HG03521 (cell line): ENCODE measurements at regions not wholly inside any gene's neighbourhood (a gene's known extent, or its start where the extent isn't known, plus 50 kb on each side); places are given as distances from the start of the nearest gene placed in this dataset.

Experiments
- ATAC-seq: cut with Tn5 transposase; IDR thresholded peaks from one replicate; pipeline ENCODE4 v1.9.1; 2021; ENCODE audit warnings: mild to moderate bottlenecking, moderate library complexity; ENCODE audit not compliant: unreplicated experiment

DNA sequence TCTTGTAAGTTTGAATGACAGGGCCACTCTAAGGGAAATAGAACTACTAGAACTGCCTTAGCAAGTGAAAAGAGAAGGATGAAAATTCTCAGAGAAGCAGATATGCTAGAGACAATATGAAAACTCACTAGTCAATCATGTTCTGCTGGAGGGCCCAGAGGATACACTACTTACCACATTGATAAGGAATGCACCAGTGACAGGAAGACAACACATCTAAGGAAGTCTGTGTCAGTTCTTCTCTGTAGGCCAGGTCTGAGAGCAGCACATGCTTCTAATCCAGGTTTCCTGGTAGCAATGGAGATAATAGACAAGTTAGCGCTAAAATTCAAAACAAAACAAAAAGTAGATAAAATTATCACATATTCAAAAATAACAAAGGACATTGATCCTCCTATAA lies 235.2 kb upstream of the AKR1E2 start:
- ATAC-seq: no peak

DNA sequence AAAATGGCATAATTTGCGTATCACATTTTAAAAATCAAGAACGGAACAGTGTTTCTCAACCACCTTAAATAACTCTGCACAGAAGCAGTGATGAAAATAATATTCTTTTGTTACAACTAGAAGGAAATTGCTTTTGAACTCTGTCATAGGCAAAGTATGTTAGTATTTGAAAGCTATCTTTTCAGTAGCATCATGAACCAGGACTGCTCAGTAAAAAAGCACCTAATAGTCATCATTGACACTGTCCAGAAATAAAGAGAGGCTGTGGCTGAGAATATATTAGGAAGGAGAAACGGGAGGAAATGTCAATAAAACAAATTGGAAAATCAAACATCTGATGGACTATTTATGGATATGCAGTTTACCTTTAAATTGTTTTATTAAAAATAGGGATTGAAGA lies 237.2 kb upstream of the AKR1E2 start:
- no peak for ATAC-seq

DNA sequence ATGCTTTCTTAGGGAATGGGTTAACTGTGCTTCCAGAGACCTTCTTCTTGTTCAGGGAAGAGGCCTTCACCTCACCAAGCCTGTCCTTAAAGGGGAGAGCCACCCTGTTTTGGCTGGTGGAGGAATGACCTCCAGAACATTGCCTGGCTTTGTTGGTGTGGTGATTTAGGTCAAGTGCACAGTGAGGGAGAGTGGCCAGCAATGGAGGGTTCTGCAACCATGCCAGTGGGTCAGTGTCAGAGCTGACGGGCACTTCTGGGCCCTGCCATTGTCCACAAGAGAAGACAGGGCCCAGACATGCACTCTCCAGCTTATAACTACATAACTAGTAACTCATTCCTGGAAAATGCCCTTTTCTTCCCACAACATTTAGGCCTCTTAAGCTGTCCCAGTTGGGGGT lies 238.5 kb upstream of the AKR1E2 start:
- ATAC-seq: no peak

DNA sequence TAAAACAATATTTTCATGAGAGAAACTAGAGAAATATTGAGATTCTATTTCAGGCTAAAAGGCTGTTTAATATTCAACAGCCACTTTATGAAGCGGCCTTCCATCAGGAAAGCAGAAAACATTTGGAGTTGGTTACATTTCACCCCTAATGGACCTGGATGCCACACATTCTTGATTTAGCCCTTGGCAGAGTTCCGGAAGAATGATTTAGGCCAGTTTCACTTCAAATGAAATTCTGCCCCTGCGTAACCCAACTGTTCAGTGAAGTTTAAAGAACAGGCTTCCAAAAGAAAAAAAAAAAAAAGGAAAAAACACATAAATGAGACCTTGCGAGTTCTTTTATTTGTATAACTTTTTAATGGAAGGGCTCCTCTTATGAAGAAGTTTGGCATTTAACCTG lies 239.2 kb upstream of the AKR1E2 start:
- ATAC-seq: no peak

DNA sequence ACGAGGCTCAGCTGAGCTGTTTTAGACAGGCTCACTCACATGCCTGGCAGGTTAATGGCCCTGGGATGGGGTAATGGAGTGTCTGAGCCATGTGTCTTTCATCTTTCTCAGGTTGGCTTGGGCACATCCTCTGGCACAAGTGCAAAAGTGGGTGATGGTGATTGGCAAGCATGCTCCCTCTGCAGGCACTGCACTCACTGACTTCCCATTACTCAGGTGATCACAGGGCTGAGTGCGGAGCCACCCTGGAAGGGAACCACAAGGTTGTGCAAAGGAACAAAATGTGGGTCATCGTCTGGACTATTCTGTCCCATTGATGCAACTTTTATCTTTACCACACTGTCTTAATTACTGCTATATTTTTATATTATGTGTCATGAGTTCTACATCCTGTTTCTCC lies 244.1 kb upstream of the AKR1E2 start:
- no peak for ATAC-seq

DNA sequence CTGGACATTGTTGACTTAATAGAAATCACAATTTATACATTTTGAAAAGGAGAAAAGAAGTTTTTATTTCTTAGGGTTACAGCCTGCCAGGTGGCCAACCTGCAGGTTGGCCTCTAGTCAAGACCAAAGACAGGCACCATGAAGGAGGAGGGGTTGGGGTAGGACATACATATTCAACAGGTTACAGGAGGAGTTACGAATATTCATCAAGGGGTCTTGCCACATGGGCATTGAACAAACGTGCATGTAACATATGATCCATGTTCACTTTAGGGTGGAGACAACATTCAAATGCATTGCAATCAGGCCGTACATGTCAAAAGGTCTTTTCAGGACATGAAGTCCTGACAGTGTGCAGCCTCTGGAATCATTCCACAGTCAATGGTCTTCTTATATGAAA lies 246.2 kb upstream of the AKR1E2 start:
- no peak for ATAC-seq

DNA sequence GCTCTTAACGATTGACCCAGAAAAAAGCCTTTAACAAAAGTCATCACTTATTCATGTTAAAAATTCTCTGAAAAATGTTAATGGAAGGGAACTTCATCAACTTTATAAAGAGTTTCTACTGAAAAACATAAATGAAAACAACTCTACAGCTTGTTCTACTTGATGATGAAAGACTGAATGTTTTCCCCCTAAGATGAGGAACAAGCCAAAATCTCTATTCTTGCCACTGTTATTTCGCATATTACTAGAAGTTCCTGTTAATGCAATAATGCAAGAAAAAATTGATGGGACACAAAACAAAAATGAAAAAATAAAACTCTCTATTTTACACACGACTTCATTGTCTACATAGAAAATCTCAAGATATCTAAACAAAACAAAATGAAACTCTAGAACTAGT lies 249.8 kb upstream of the AKR1E2 start:
- no peak for ATAC-seq

DNA sequence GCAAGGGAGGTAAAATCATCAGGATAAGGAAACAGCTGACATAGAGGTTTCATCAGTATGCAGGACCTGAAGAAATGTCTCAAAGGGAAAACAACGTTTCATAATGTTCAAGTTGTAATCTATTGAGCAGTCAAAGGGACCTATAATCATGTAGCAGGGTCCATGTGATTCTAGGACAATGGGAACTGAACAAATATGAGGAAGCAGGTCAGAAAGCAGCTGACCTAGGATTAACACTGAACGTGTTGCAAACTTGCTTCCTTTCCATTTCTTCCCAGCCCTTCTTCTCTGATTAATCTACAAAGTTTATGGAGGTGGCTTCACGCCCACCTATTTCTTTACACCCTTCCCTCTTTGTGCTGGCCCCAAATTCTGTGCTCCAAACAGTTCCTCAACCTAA lies 256.9 kb upstream of the AKR1E2 start:
- ATAC-seq: no peak

DNA sequence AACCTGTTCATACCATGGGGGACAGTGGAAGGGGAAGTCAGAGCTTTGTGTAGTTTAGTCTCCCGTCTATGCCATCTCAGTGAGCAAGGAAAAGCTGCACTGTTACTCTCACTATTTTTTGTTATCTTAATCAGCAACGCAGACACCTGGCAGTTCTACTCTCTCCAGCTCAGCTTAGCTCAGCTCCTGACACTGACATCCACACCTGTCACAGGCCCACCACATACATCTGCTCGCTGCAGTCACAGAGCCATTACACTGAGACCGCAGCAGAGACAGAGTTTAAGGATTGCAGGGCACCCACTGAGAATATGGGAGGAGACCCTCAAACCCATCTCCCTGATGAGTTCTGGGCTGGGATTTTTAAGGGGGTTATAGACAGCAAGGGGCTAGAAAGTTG lies 257.3 kb upstream of the AKR1E2 start:
- no peak for ATAC-seq

DNA sequence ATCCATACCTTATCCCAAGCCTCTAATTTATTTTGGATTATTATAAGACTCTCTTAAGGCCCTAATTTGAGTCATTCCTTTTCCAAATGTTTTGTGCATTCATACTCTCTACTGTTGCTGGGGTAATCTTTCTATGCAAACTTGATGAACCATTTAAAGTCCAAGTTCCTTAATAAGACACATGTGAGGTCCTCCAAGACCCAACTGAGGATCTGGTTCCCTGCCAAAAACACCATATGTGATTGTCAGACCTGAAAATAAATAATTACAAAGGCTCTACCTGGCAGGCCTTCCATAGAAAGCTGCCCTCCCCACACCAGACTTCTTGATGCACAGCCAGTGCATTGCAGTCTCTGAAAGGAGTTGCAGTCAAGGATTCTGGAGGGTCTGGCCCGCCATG lies 257.9 kb upstream of the AKR1E2 start:
- no peak for ATAC-seq

DNA sequence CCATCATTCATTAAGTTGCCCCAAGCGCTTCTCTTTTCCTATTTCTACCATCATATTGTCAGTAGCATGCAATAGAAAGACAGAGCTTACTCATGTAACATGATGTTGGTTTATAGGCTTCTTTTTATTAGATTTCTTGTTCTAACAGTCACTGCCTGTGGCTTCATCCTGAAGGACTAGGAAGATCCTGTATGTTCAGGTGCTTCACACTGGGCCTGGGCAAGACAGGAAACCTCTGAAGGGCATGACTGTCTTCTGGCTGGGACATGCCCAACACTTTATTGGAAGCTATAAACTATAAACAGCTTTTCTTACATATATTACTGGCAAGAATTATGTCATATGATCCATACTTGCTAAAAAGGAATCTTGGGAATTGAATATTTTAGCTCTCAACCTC lies 258.4 kb upstream of the AKR1E2 start:
- no peak for ATAC-seq

DNA sequence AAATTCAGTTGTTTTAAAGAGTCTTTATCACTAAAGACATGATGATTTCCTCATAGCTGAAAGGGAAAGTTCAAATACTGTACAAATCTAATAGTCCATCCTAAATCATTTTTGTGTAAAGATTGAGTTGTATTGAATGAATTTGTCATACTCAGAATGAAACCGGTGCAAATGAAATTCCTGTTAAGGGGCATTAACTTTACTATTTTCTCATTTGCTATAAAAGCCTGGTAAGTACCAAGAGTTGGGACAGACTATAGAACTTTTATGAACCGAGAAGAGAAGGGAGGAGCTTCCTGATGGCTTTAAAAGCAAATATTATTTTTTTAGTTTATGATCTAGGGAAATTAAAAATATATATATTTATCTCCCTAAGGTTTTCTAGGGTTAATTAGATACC lies 260.0 kb upstream of the AKR1E2 start:
- ATAC-seq: no peak

DNA sequence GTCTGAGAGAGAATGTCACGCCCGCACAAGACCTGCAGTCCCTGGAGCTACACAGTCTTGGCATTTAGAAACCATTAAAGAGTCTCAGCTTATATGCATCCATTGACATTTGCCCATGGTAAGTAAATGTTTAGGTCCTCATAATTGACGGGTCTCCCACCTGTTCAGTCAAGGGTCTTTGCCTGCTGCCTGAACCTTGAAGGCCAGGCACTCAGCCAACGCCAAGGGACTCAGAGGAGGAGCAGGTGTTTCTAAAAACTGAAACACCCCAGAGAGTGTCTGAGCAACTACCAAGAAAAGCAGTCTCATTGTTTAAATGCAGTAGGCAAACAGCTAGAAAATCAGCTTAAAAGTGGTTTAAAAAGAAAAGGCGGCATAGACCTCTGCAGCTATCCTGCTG lies 264.7 kb upstream of the AKR1E2 start:
- no peak for ATAC-seq

DNA sequence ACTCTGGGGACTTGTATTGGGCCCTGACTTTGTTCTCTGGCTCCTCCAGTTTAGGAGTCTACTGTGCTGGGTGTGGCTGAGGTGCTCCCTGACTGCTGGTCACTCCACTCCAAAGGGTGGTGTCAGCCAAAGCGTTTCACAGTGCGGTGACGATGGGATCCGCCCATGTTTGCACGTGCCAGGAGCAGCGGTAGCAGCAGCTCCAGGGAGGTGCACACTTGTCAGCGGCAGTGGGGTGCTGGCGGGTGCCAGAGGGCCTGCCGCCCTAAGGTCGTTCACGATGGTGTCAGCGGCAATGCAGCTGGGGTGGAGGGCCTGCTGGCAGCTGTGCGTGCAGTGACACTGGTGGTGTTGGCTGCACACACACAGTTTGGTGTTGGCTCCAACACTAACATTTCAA lies 268.5 kb upstream of the AKR1E2 start:
- ATAC-seq: no peak

DNA sequence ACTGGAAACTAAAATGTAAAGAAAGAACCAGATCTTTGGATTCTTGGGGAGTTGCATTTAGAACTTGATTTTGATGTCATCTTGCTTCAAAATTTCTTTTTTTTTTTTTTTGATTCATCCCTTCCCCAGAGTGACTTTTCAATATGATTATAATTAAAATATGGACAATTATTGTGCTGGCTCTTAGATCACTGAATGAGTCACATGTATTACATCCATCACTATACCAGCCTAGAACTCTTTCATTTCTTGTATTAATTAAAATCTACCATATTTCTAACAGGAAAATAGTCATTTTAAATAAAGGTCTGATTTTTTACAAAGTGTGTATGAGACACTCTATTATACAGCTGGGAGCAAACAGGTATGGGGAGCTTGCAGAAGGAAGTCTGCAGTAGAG lies 269.5 kb upstream of the AKR1E2 start:
- ATAC-seq: no peak

DNA sequence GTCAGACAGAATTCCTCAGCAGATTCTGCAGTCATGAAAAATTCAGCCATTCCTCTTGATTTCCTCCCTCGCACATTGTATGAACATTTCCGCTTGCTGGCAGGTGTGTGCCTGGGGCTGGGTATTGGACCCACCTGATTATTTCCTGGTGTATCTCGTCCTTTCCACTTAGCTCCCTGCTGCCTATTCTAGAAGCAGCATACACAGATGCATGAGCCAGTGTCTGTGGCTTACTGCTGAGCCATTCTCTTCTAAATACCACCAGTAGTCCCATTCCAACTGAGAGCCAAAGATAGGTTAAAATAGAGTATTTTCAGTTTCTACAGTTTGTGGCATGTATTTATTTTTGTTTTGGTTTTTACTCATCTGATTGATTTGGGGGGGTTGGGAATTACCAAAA lies 270.1 kb upstream of the AKR1E2 start:
- no peak for ATAC-seq

DNA sequence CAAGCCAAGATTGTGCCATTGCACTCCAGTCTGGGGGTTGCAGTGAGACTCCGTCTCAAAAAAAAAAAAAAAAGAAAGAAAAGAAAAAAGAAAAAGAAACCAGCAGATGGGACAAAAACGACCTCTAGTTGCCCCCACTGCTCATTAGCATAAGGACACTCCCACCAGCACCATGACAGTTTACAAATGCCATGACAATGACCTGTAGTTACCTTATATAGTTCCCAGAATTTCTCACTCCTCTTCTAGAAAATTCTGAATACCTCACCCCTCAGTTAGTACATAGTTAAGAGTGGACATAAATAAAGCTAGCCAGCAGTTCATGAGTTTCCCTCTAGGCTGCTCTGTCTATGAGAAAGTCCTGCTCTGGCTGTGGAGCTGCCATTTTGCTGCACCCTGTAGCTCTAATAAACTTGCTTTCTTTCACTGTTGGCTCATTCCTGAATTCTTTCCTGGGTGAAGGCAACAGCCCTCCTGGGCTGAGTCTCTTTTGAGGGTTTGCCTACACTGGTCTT lies 276.8 kb upstream of the AKR1E2 start:
- ATAC-seq: no peak

DNA sequence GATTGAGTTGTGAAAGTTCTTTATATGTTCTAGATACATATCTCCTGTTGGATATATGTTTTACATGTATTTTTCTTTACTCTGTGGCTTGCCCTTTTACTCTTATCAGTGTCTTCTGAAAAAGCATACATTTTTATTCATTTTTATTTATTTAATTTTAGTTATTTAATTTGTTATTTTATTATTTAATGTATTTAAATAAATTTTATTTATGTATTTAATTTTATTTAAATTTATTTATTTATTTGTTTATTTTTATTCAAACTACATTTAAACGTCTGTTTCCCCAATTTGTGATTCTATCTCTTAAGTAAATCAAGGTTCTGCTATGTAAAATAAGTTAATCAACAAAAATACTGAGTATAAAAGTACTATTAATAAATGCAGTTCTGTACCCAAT lies 279.1 kb upstream of the AKR1E2 start:
- no peak for ATAC-seq

DNA sequence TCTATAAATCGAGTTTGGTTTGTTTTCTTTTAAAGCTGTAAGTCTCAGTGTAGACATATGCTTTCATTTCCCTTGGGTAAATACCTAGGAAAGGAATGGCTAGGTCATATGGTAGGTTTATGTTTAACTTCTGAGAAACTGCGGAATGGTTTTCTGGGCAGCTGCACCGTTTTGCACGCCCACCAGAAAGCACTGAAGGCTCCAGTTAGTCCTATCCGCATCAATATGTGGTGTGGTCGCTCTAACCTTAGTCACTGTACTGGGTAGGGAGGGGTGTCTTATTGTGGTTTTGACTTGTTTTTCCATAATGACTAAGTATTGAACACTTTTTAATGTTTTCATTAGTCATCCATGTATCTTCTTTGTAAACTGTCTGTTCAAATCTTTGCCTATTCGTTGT lies 279.5 kb upstream of the AKR1E2 start:
- no peak for ATAC-seq

DNA sequence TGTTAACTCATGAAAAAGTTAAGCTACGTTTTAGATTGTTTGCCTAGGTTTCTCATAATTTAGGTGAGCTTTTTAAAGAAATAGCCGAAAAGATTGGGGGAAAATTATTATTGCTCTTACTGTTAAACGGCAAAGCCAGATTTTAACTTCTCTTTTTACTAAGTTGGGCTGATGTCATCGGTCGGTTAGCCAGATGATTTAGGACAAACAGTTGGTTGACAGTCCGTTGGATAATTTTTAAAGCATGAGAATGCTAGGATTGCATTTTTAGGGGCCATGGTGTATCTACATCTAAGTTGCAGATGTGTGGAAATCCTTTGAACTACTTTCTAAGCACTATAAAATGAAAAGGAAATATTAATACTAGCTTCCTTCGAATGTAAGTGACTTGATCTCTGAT lies 280.9 kb upstream of the AKR1E2 start:
- ATAC-seq: no peak

DNA sequence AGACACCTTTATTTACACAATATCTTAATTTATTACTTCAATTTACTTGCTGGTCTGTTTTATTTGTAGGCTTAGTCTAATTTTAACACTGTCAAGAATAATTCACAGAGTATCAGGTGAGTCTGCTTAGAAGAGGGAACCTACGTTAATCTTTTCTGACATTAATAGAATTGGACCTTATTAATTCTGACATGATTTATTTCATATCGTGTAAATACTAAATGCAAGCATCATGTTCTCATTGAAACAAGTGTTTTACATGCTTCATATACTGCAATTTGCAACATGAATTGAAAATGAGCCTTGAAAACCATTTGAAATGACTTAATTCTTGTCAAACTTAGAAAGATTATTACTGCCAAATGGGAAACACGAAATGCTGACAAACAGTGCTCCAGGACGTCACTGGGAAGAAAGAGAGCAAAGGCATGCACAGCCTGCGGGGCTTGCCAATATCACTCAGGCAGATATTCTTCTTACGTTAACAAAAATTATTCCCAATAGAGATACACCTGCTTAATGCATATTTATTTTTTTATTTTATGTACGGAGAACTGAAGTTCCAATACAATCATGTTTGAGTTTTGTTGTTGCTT lies 282.0 kb upstream of the AKR1E2 start:
- no peak for ATAC-seq

DNA sequence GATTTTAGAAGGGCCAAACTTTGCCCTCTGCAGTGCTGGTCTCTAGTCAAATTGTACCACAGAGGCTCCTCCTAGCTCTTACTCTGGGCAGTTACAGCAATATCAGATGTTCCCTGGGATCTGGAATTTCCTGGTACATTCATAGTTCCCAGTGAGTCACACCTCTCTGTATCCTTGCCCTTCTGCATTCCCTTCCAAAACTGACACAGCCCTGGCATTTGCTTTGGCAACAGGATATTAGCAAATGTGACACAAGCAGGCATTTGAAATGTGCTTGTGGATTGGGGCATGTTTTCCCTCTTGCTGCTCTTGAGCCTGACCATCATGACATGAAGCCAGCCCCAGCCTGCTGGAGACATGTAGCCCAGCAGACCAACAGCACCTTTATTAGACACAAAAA lies 284.7 kb upstream of the AKR1E2 start:
- no peak for ATAC-seq

DNA sequence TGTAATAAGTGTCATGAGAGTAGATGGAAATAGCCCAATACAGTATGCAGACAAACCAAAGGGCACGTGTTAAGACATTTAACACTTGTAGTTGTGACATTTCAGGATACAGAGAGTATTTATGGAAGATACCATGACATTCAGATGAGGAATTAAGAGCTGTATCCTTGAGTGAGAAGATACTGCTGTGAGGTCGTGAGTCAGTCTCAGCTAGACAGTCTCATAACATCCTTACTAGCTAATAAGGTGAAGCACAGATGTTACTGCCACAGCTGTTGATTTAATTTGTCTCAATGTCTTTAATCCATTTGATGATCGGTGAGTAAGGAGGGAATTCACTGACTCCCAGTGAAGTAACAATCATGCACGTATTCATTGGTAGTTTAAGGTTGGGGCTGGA lies 288.0 kb upstream of the AKR1E2 start:
- no peak for ATAC-seq

DNA sequence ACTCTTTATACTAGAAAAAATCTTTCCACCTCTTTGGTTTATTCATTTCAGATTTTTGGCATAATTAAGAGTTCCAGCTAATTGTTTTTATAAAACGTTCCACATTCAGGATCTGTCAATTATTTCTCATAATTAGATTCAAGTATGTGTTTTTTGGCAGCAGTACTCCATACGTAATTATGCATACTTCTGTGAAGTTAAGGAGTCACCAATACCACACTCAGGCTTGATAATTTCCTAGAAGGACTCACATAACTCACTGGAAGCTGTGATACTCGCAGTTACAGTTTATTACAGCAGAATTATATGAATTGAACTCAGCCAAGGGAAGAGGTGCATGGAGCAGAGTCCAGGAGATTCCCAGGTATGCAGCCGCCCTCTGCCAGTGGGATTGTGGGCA lies 290.5 kb upstream of the AKR1E2 start:
- ATAC-seq: no peak
